GM18868 (cell line): ENCODE measurements at regions not wholly inside any gene's neighbourhood (a gene's known extent, or its start where the extent isn't known, plus 50 kb on each side); places are given as distances from the start of the nearest gene placed in this dataset.

Experiments
- ATAC-seq: cut with Tn5 transposase; IDR thresholded peaks from one replicate; pipeline ENCODE4 v1.9.1; 2021; ENCODE audit warnings: mild to moderate bottlenecking, moderate library complexity; ENCODE audit not compliant: unreplicated experiment

GRCh38 chr1:94620345-94621031 is 78.9 kb upstream of the F3 start:
- no peak for ATAC-seq

GRCh38 chr1:94619731-94620130 is 78.2 kb upstream of the F3 start:
- ATAC-seq, result no peak

GRCh38 chr1:94617957-94618739 is 76.6 kb upstream of the F3 start:
- ATAC-seq, result no peak

- no peak for ATAC-seq
Measured at GRCh38 chr1:94617134-94617805, 75.7 kb upstream of the F3 start.

- ATAC-seq, result no peak
Measured at GRCh38 chr1:94616506-94616905, 74.9 kb upstream of the F3 start.

GRCh38 chr1:94614996-94615395 is 73.4 kb upstream of the F3 start:
- ATAC-seq, result no peak

- ATAC-seq, result no peak
Measured at GRCh38 chr1:94614168-94614815, 72.7 kb upstream of the F3 start.

GRCh38 chr1:94612525-94613204 is 71.1 kb upstream of the F3 start:
- no peak for ATAC-seq

GRCh38 chr1:94611681-94612475 is 70.3 kb upstream of the F3 start:
- no peak for ATAC-seq

GRCh38 chr1:94609619-94610018 is 68.1 kb upstream of the F3 start:
- no peak for ATAC-seq

- no peak for ATAC-seq
Measured at GRCh38 chr1:94608852-94609530, 67.4 kb upstream of the F3 start.

- ATAC-seq, result no peak
Measured at GRCh38 chr1:94608142-94608851, 66.7 kb upstream of the F3 start.

- no peak for ATAC-seq
Measured at GRCh38 chr1:94607398-94607797, 65.8 kb upstream of the F3 start.

- ATAC-seq, result no peak
Measured at GRCh38 chr1:94606471-94606870, 64.9 kb upstream of the F3 start.

- ATAC-seq, result no peak
Measured at GRCh38 chr1:94603663-94604062, 62.1 kb upstream of the F3 start.

- no peak for ATAC-seq
Measured at GRCh38 chr1:94602802-94603625, 61.5 kb upstream of the F3 start.

GRCh38 chr1:94602316-94602715 is 60.8 kb upstream of the F3 start:
- ATAC-seq, result no peak

- no peak for ATAC-seq
Measured at GRCh38 chr1:94600556-94600955, 59.0 kb upstream of the F3 start.
